ENCODE measurements at regions not wholly inside any gene's neighbourhood (a gene's known extent, or its start where the extent isn't known, plus 50 kb on each side); places are given as distances from the start of the nearest gene placed in this dataset.

GRCh38 chrX:73131877-73132276 lies 52.6 kb upstream of the PABPC1L2A start:
- no TSS peak for BruUV-seq (replicated peaks)
- in situ Hi-C loops (cut with MboI), result no loop called here
- POLR2A ChIA-PET, result no interaction called here

More at GRCh38 chrX:73131877-73132276, 52.6 kb upstream of the PABPC1L2A start:
- intact Hi-C loops (cut with micrococcal nuclease), result no loop called here
- no peaks in the 10 kb centered on the region for H3K4me1 ChIP-seq (replicated peaks in 1 of 2; ENCODE audit: control insufficient read depth in 2 of 2, insufficient read depth in 2 of 2, low read length in 2 of 2)
- ATAC-seq (no peak), DNase-seq (ENCODE audit: extremely low read depth in 1 of 4, low spot score in 3 of 4) (no peak), FAIRE-seq (no peak)
- H3K36me3 ChIP-seq (ENCODE audit: control insufficient read depth, insufficient read depth, low read length), result no peaks in the 10 kb centered on the region
- H3K4me3 ChIP-seq, result no peak overlapping the region
- no peaks in the 10 kb centered on the region for H3K9me3 ChIP-seq (replicated peaks; ENCODE audit: control insufficient read depth, insufficient read depth, low read depth, low read length)
- no peak for TF ChIP-seq TAF7 (tag; IDR thresholded peaks at IDR 0.05)
- TF ChIP-seq HMG20A (CRISPR knock-in tag; conservative IDR thresholded peaks at IDR 0.05), result no peak
- TF ChIP-seq RBM34 (IDR thresholded peaks at IDR 0.05; ENCODE audit: borderline replicate concordance, insufficient read depth, low read length), result no peak
- no peak for TF ChIP-seq PTTG1 (tag; IDR thresholded peaks at IDR 0.05; ENCODE audit: low read depth)
- no peak for TF ChIP-seq OTX1 (CRISPR knock-in tag; IDR thresholded peaks at IDR 0.05)
- TF ChIP-seq, protein P1, sequence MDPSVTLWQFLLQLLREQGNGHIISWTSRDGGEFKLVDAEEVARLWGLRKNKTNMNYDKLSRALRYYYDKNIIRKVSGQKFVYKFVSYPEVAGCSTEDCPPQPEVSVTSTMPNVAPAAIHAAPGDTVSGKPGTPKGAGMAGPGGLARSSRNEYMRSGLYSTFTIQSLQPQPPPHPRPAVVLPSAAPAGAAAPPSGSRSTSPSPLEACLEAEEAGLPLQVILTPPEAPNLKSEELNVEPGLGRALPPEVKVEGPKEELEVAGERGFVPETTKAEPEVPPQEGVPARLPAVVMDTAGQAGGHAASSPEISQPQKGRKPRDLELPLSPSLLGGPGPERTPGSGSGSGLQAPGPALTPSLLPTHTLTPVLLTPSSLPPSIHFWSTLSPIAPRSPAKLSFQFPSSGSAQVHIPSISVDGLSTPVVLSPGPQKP (CRISPR knock-in tag; IDR thresholded peaks at IDR 0.05), result no peak
- no peak for TF ChIP-seq KLF13 (tag; IDR thresholded peaks at IDR 0.05; ENCODE audit: borderline replicate concordance, low read depth)
- no peak for TF ChIP-seq MEIS2 (IDR thresholded peaks at IDR 0.05; ENCODE audit: partially characterized antibody)
- no peak for TF ChIP-seq ESRRA (IDR thresholded peaks at IDR 0.05; ENCODE audit: borderline replicate concordance, low read depth)
- TF ChIP-seq CBX3 (IDR thresholded peaks at IDR 0.05; ENCODE audit: borderline replicate concordance in 1 of 2, low read length in 2 of 2), result no peak
- no peak for TF ChIP-seq NUFIP1 (IDR thresholded peaks at IDR 0.05; ENCODE audit: partially characterized antibody)
- no peak for TF ChIP-seq MLX (CRISPR knock-in tag; conservative IDR thresholded peaks at IDR 0.05)
- no peak for TF ChIP-seq ZNF639 (CRISPR knock-in tag; conservative IDR thresholded peaks at IDR 0.05 in 1 of 2, IDR thresholded peaks at IDR 0.05 in 1 of 2)
- TF ChIP-seq FOXP1 (CRISPR knock-in tag; IDR thresholded peaks at IDR 0.05), result no peak
- no peak for TF ChIP-seq ZNF830 (CRISPR knock-in tag; IDR thresholded peaks at IDR 0.05)
- no peak for TF ChIP-seq NFE2 (IDR thresholded peaks at IDR 0.05; ENCODE audit: low read depth)
- TF ChIP-seq ZBTB26 (CRISPR knock-in tag; IDR thresholded peaks at IDR 0.05), result no peak
- no peak overlapping the region for H2AFZ ChIP-seq (ENCODE audit: low read depth, low read length)
- no peak overlapping the region for H3K9ac ChIP-seq (ENCODE audit: insufficient read depth in 1 of 2, low read depth in 2 of 2, low read length in 2 of 2)
- H4K20me1 ChIP-seq (replicated peaks; ENCODE audit: control insufficient read depth, insufficient read depth, low read length), result no peaks in the 10 kb centered on the region
- no peaks in the 10 kb centered on the region for H3K9me1 ChIP-seq (ENCODE audit: control insufficient read depth, insufficient read depth, low read length)
- H3K4me2 ChIP-seq (ENCODE audit: insufficient read depth, low read length), result no peak overlapping the region
- H3K79me2 ChIP-seq (ENCODE audit: control insufficient read depth, insufficient read depth, low read length), result no peaks in the 10 kb centered on the region
- no peak overlapping the region for H3K27ac ChIP-seq (ENCODE audit: extremely low read depth, low read depth, low read length)
- CTCF ChIA-PET (ENCODE audit: low intra/inter-chr PET ratio), result no interaction called here
- WGBS (ENCODE audit: insufficient coverage, low coverage, missing lambda C conversion rate), result no CpG with 5 or more reads among the region's 2 CpGs
- no peaks in the 10 kb centered on the region for H3K27me3 ChIP-seq (ENCODE audit: control insufficient read depth in 2 of 2, insufficient read depth in 2 of 2, low read length in 2 of 2)
